Smooth muscle cell (in vitro differentiated cells): ENCODE measurements at regions not wholly inside any gene's neighbourhood (a gene's known extent, or its start where the extent isn't known, plus 50 kb on each side); places are given as distances from the start of the nearest gene placed in this dataset.

Experiments used
- DNase-seq: peaks from one replicate; lab custom pipeline; 2025; ENCODE audit not compliant: unreplicated experiment; lab: John Stamatoyannopoulos, UW
- H2AFZ ChIP-seq: fragments of 200-600 bp; sonication (generic); 2 replicates; pipeline ENCODE4 v1.6.0; 2016; ENCODE audit warnings: antibody characterized with exemption, low read depth, mild to moderate bottlenecking
- H3F3A ChIP-seq: fragments of 200-600 bp; sonication (generic); 2 replicates; pipeline ENCODE4 v1.6.0; 2017; ENCODE audit warnings: antibody characterized with exemption, low read depth
- H3K27ac ChIP-seq: fragments of 200-600 bp; sonication (generic); 2 replicates; pipeline ENCODE4 v1.5.1; 2016; ENCODE audit warnings: low read depth, mild to moderate bottlenecking
- H3K27me3 ChIP-seq: fragments of 200-600 bp; sonication (generic); 2 replicates; pipeline ENCODE4 v1.6.1; 2016; ENCODE audit warnings: low read depth, mild to moderate bottlenecking
- H3K36me3 ChIP-seq: fragments of 200-600 bp; sonication (generic); 2 replicates; pipeline ENCODE4 v1.5.1; 2016; ENCODE audit warnings: low read depth
- H3K4me1 ChIP-seq: fragments of 200-600 bp; sonication (generic); 2 replicates; pipeline ENCODE4 v1.5.1; 2016; ENCODE audit warnings: low read depth
- H3K4me2 ChIP-seq: fragments of 200-600 bp; sonication (generic); 2 replicates; pipeline ENCODE4 v1.6.0; 2016; ENCODE audit warnings: mild to moderate bottlenecking
- H3K4me3 ChIP-seq: fragments of 200-600 bp; sonication (generic); 2 replicates; pipeline ENCODE4 v1.5.1; 2016; ENCODE audit warnings: mild to moderate bottlenecking
- H3K79me2 ChIP-seq: fragments of 200-600 bp; sonication (generic); 2 replicates; pipeline ENCODE4 v1.6.0; 2016; ENCODE audit warnings: low read depth, mild to moderate bottlenecking
- H3K9ac ChIP-seq: fragments of 200-600 bp; sonication (generic); 2 replicates; pipeline ENCODE4 v1.6.0; 2016; ENCODE audit warnings: low read depth
- H3K9me3 ChIP-seq: fragments of 200-600 bp; sonication (generic); replicated peaks from 2 replicates; pipeline ENCODE4 v1.5.1; 2016; ENCODE audit warnings: low read depth
- H4K20me1 ChIP-seq: fragments of 200-600 bp; sonication (generic); 2 replicates; pipeline ENCODE4 v1.6.0; 2016; ENCODE audit warnings: low read depth
- WGBS: methylation state at CpG from one replicate; pipeline ENCODE4 v1.1.7; 2016; ENCODE audit warnings: low lambda C conversion rate; 5-methylcytosine and 5-hydroxymethylcytosine counted together
- TF ChIP-seq, protein P1 (sequence below): fragments of 200-600 bp; sonication (generic); IDR thresholded peaks from 2 replicates; pipeline ENCODE4 v1.5.1; 2017; ENCODE audit warnings: borderline replicate concordance, mild to moderate bottlenecking, antibody characterized with exemption; ENCODE audit not compliant: insufficient read depth, poor library complexity, severe bottlenecking

DNA sequence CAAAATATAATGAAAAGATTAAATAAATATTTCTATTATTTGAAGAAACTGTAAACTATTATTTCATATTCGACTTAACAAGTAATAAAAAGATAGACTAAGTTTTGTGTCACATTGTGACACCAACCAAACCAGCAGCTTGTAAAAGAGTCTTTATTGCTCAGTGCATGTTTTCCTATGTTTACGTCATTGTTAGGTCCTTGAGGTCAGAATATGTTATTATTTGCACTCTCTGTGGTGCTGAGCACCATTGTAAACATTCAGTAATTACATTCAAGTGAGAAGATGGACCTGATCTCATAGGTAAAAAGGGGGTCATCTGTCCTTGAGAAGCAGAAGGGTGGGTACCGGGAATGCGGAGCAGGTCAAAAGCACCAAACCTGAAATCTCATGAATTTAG, 1999.1 kb upstream of the CELF4 start:
- WGBS, result 79% methylated on average over 4 of the region's 4 CpGs
- H3K36me3 ChIP-seq, result no peaks in the 10 kb centered on the region

DNA sequence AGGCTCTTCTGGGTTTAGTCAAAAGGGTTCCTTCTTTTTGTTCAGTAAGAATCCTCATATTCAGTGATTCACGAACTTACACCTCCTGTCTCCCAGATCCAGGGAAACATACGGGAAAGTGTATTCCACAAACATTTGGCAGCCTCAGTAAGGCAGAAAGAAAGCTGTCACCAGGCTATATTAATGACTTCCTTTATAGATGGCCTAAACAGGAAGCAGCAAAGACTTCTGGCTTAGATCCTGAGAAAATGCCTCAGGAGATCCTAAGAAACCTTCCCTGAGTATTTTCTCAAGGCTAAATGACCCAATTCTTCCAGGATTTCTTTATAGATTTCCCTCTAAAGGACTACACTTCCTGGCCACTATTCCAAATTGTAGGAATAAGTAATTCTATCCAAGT, 1995.5 kb upstream of the CELF4 start:
- Histone ChIP-seq H3K9ac (no peak overlapping the region), H3K9me3 (no peaks in the 10 kb centered on the region), H3K36me3 (no peaks in the 10 kb centered on the region), H3K27ac (no peak overlapping the region), H4K20me1 (no peaks in the 10 kb centered on the region), H2AFZ (peak overlapping the region; percentile 21), H3K27me3 (no peaks in the 10 kb centered on the region), H3K4me2 (no peak overlapping the region), H3F3A (no peaks in the 10 kb centered on the region), H3K79me2 (no peaks in the 10 kb centered on the region), H3K4me1 (no peaks in the 10 kb centered on the region), H3K4me3 (no peak overlapping the region)
- WGBS, result 48% methylated on average over 2 of the region's 2 CpGs
- TF ChIP-seq, protein P1, sequence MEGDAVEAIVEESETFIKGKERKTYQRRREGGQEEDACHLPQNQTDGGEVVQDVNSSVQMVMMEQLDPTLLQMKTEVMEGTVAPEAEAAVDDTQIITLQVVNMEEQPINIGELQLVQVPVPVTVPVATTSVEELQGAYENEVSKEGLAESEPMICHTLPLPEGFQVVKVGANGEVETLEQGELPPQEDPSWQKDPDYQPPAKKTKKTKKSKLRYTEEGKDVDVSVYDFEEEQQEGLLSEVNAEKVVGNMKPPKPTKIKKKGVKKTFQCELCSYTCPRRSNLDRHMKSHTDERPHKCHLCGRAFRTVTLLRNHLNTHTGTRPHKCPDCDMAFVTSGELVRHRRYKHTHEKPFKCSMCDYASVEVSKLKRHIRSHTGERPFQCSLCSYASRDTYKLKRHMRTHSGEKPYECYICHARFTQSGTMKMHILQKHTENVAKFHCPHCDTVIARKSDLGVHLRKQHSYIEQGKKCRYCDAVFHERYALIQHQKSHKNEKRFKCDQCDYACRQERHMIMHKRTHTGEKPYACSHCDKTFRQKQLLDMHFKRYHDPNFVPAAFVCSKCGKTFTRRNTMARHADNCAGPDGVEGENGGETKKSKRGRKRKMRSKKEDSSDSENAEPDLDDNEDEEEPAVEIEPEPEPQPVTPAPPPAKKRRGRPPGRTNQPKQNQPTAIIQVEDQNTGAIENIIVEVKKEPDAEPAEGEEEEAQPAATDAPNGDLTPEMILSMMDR, result no peak
- no peak for DNase-seq

More for the DNA sequence above, 1999.1 kb upstream of the CELF4 start:
- Histone ChIP-seq H3K79me2 (no peaks in the 10 kb centered on the region), H4K20me1 (no peaks in the 10 kb centered on the region), H2AFZ (no peak overlapping the region), H3K9ac (no peak overlapping the region), H3K27me3 (no peaks in the 10 kb centered on the region), H3K4me1 (no peaks in the 10 kb centered on the region), H3K27ac (no peak overlapping the region), H3K4me3 (no peak overlapping the region), H3K9me3 (no peaks in the 10 kb centered on the region), H3K4me2 (no peak overlapping the region), H3F3A (no peaks in the 10 kb centered on the region)
- DNase-seq, result no peak
- TF ChIP-seq, protein P1, result no peak

DNA sequence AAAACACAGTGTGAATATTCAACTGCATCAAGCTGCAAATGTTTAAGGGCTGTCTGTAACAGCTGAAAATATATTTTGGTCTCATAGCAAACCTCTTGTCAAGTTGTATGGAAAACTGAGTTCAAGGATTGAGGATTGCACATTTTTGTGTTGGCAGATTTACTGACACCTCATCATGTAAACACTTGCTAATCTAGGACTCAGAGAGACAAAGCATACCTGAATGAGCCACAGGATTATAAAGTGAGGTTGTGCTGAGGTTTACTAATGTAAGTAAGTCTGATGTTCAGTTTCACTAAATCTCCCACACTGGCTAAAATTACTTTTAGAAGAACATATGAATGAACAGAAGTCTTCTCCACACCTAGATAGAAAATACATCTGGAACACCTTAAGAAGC, 1993.1 kb upstream of the CELF4 start:
- Histone ChIP-seq H3K79me2 (no peaks in the 10 kb centered on the region), H3K36me3 (no peaks in the 10 kb centered on the region), H3K27ac (no peak overlapping the region), H3K9ac (no peak overlapping the region), H2AFZ (no peak overlapping the region), H3F3A (no peaks in the 10 kb centered on the region), H3K9me3 (no peaks in the 10 kb centered on the region), H3K27me3 (no peaks in the 10 kb centered on the region), H3K4me1 (no peaks in the 10 kb centered on the region), H4K20me1 (no peaks in the 10 kb centered on the region), H3K4me3 (no peak overlapping the region), H3K4me2 (no peak overlapping the region)
- DNase-seq, result no peak
- TF ChIP-seq, protein P1, result no peak

DNA sequence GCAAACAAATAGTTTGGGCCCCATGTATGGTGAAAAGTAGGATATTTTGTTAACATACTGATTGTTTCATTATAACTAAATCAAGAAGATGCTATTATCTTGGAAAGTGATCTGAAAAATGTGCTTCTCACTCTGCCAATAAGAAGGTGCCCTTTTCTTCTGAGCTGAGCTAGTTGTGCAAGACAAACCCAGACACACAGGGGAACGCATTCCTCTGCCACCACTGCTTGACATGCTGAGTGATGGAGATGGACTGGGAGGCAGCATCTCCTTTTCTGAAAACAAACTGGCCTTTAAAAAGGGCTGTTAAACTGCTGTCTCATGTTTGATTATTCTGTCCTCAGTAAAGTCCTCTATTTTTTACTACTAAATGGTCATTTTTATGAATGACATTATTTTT, 1989.9 kb upstream of the CELF4 start:
- Histone ChIP-seq H3F3A (no peaks in the 10 kb centered on the region), H3K36me3 (no peaks in the 10 kb centered on the region), H3K9ac (no peak overlapping the region), H3K4me2 (no peak overlapping the region), H3K27me3 (no peaks in the 10 kb centered on the region), H3K4me1 (no peaks in the 10 kb centered on the region), H2AFZ (no peak overlapping the region), H4K20me1 (no peaks in the 10 kb centered on the region), H3K79me2 (no peaks in the 10 kb centered on the region), H3K4me3 (no peak overlapping the region), H3K27ac (no peak overlapping the region), H3K9me3 (no peaks in the 10 kb centered on the region)
- DNase-seq, result no peak
- 36% methylated on average over 1 of the region's 1 CpG for WGBS
- TF ChIP-seq, protein P1, result no peak
